ENCODE measurements at regions not wholly inside any gene's neighbourhood (a gene's known extent, or its start where the extent isn't known, plus 50 kb on each side); places are given as distances from the start of the nearest gene placed in this dataset.
"Not testable (repeated sequence)": the region's sequence is repeated elsewhere in the genome, so short reads cannot be mapped to it uniquely, and the experiment has no call there.

DNA sequence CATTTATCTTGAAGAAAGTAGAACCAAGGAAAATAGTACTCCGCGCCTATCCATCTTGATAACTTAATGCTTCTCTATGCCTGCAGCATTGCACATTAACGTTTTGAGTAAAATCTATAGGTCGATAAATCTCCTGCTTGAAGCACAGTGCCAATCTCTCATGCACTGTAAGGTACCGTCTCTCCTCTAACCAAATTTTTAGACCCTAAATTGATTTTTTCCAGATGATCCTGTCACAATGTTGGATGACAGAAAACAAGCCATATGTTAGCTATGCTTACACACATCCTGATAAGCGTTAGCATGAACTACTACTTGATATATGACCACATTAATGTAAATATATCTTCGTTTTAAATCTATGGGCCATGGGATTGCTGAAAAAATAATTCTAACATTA is 723.8 kb upstream of the CDH6 start:
- TF ChIP-seq, protein P1, sequence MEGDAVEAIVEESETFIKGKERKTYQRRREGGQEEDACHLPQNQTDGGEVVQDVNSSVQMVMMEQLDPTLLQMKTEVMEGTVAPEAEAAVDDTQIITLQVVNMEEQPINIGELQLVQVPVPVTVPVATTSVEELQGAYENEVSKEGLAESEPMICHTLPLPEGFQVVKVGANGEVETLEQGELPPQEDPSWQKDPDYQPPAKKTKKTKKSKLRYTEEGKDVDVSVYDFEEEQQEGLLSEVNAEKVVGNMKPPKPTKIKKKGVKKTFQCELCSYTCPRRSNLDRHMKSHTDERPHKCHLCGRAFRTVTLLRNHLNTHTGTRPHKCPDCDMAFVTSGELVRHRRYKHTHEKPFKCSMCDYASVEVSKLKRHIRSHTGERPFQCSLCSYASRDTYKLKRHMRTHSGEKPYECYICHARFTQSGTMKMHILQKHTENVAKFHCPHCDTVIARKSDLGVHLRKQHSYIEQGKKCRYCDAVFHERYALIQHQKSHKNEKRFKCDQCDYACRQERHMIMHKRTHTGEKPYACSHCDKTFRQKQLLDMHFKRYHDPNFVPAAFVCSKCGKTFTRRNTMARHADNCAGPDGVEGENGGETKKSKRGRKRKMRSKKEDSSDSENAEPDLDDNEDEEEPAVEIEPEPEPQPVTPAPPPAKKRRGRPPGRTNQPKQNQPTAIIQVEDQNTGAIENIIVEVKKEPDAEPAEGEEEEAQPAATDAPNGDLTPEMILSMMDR (IDR thresholded peaks at IDR 0.05; ENCODE audit: control insufficient read depth, insufficient read depth, low read depth, low read length, missing control alignments): no peak
- DNase-seq (ENCODE audit: low read depth): no peak
- no peak overlapping the region for H3K4me3 ChIP-seq (ENCODE audit: control insufficient read depth, low read depth, low read length)

DNA sequence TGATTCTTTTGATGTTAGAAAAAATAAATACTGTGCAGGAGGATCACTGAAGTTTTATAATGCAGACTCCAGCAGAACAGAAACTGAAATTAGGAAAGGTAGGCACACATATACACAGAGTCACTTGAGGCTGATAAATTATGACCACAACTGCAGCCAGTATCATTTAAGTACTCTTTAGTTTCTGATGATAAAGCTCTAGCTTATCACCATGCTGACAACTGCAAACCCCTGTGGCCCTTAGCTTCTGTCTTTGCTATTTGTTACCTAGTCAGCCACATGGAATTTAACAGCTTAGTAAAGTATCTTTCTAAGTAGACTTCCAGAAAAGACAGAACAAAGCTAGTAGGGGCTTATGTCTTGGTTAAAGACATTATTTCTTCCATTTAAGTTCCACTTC is 734.8 kb upstream of the CDH6 start:
- TF ChIP-seq, protein P1 (IDR thresholded peaks at IDR 0.05; ENCODE audit: control insufficient read depth, insufficient read depth, low read depth, low read length, missing control alignments): no peak
- DNase-seq (ENCODE audit: low read depth): no peak
- H3K4me3 ChIP-seq (ENCODE audit: control insufficient read depth, low read depth, low read length): no peak overlapping the region

DNA sequence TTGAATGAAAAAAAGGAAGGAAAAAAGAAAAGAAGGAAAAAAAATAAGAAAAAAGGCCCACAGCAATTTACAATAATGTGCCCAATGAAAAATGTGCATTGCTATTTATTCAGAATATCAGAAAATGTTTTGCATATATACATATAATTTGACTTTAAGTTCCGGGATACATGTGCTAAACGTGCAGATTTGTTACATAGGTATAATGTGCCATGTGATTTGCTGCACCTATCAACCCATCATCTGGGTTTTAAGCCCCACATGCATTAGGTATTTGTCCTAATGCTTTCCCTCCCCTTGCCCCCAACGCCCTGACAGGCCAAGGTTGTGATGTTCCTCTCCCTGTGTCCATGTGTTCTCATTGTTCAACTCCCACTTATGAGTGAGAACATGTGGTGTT is 738.0 kb upstream of the CDH6 start:
- not testable (repeated sequence) for H3K4me3 ChIP-seq (ENCODE audit: control insufficient read depth, low read depth, low read length); DNase-seq (ENCODE audit: low read depth)

DNA sequence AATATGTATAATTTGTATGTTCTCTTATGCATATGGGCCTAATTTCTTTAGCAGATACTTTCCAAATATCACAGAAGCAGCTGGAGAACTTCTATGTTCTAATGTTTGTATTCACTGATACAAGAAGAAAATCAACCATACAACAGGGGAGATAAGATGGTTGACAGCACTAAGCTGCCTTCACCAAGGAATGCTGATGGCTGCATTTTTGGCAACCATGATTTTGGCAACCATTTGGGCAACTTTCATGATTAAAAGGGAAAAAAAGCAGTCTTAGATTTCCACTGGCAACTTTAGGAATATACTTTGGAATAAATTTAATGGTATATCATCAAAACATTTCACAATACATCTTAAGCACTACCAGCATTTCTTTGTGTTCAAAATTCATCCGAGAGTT is 740.3 kb upstream of the CDH6 start:
- H3K4me3 ChIP-seq (ENCODE audit: control insufficient read depth, low read depth, low read length): no peak overlapping the region
- no peak for DNase-seq (ENCODE audit: low read depth)
- TF ChIP-seq, protein P1 (IDR thresholded peaks at IDR 0.05; ENCODE audit: control insufficient read depth, insufficient read depth, low read depth, low read length, missing control alignments): no peak

DNA sequence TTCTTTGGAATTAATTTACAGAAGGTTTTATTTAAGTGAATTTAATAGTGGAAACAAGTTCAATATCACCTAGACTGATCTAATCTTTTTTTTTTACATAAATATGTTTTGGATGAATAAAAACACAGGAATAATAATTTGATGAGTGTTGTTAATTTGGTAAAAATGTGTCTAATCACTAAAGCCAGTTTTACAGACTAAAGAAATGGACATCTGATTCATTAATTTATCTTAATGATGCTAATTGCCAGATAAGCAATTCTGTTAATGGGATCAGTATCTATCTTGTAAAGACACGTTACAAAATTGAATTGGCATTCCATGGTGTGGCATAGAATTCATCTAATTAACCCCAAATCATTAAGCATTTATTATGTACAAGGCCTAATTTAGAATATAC is 743.3 kb upstream of the CDH6 start:
- no peak overlapping the region for H3K4me3 ChIP-seq (ENCODE audit: control insufficient read depth, low read depth, low read length)
- no peak for DNase-seq (ENCODE audit: low read depth)
- TF ChIP-seq, protein P1 (IDR thresholded peaks at IDR 0.05; ENCODE audit: control insufficient read depth, insufficient read depth, low read depth, low read length, missing control alignments): no peak

DNA sequence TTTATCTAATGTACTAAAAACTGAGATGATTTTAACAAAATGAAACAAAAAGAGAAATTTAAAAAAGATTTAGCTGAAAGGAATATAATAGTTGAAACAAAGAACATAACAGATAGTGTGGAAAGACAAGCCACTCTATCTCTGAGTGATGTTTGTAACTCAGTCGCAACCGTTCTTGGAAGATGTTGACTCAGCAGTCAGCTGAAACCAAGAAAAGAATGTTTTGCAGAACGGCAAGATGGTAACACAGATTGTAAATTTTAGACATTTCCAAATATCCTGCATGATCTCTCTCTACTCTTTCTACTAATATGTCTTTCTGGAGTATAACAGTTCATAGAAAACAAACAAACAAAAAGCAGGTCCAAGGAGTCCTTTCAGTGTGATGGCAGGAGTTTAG is 746.1 kb upstream of the CDH6 start:
- DNase-seq (ENCODE audit: low read depth): no peak
- no peak overlapping the region for H3K4me3 ChIP-seq (ENCODE audit: control insufficient read depth, low read depth, low read length)
- TF ChIP-seq, protein P1 (IDR thresholded peaks at IDR 0.05; ENCODE audit: control insufficient read depth, insufficient read depth, low read depth, low read length, missing control alignments): no peak

DNA sequence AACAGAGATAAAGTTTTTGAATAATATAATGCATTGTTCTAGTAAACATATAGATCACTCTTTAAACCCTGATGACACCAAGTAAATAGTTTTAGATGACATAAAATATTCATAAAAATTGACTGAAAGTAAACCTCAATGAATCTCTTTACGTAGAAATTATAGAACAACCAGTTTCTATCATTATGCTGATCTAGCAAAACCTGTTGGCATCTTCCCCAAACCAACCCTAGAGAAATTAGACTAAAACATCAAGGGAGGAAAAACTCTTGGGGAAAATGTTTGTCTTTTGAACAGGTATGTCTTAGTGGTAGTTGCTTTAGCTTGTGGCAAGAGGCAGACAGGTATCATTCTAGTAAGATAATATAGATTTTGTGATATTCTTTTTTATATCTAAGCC is 747.0 kb upstream of the CDH6 start:
- DNase-seq (ENCODE audit: low read depth): no peak
- no peak overlapping the region for H3K4me3 ChIP-seq (ENCODE audit: control insufficient read depth, low read depth, low read length)
- TF ChIP-seq, protein P1 (IDR thresholded peaks at IDR 0.05; ENCODE audit: control insufficient read depth, insufficient read depth, low read depth, low read length, missing control alignments): no peak

All from AG09309 (cell line).